Suprapubic skin (tissue), 4 donors: ENCODE measurements at regions not wholly inside any gene's neighbourhood (a gene's known extent, or its start where the extent isn't known, plus 50 kb on each side); places are given as distances from the start of the nearest gene placed in this dataset.

Experiments used
- CTCF ChIP-seq, 2 donors: fragments of 200-600 bp in 1 of 2; fragments of 450-650 bp in 1 of 2; sonication (generic) in 1 of 2; IDR thresholded peaks; one replicate each; pipeline ENCODE4 v1.5.1; 2016 to 2019; ENCODE audit warnings: antibody characterized with exemption in 2 of 2, mild to moderate bottlenecking in 1 of 2, moderate library complexity in 1 of 2
- POLR2A ChIP-seq, 2 donors: fragments of 450-650 bp; IDR thresholded peaks; one replicate each; pipeline ENCODE4 v1.6.1; 2017; ENCODE audit warnings: antibody characterized with exemption in 2 of 2, mild to moderate bottlenecking in 2 of 2, moderate library complexity in 2 of 2
- POLR2AphosphoS5 ChIP-seq, 3 donors: sonication (generic); formaldehyde crosslinking; IDR thresholded peaks; one replicate each; pipeline ENCODE4 v1.6.1; 2017; ENCODE audit warnings: antibody characterized with exemption in 3 of 3

- TF ChIP-seq CTCF (IDR thresholded peaks at IDR 0.05) (no peak), POLR2AphosphoS5 (IDR thresholded peaks at IDR 0.05) (no peak), POLR2A (IDR thresholded peaks at IDR 0.05) (no peak)
Observed at GRCh38 chr20:21901470-21902275, 196.2 kb downstream of the PAX1 start.
